IgD-negative memory B cell (primary cell): ENCODE measurements at regions not wholly inside any gene's neighbourhood (a gene's known extent, or its start where the extent isn't known, plus 50 kb on each side); places are given as distances from the start of the nearest gene placed in this dataset.

Experiments
- H3K27ac Mint-ChIP-seq, 3 donors: one replicate each; pipeline ENCODE4 v1.8.0; 2020 to 2022; ENCODE audit warnings: mild to moderate bottlenecking in 3 of 3, mixed read lengths in 3 of 3, moderate library complexity in 1 of 3
- H3K27me3 Mint-ChIP-seq: one replicate; pipeline ENCODE4 v1.8.0; 2021; ENCODE audit warnings: mixed read lengths
- H3K36me3 Mint-ChIP-seq: one replicate; pipeline ENCODE4 v1.8.0; 2020; ENCODE audit warnings: mild to moderate bottlenecking, mixed read lengths
- H3K4me1 Mint-ChIP-seq, 3 donors: one replicate each; pipeline ENCODE4 v1.8.0; 2020 to 2022; ENCODE audit warnings: mixed read lengths in 3 of 3, mild to moderate bottlenecking in 1 of 3
- H3K4me3 Mint-ChIP-seq, 4 donors: one replicate each; pipeline ENCODE4 v1.8.0; 2020 to 2022; ENCODE audit warnings: mild to moderate bottlenecking in 4 of 4, mixed read lengths in 4 of 4, moderate library complexity in 3 of 4
- H3K9me3 Mint-ChIP-seq, 3 donors: one replicate each; pipeline ENCODE4 v1.8.0; 2020 to 2021; ENCODE audit warnings: mixed read lengths in 3 of 3, mild to moderate bottlenecking in 1 of 3

DNA sequence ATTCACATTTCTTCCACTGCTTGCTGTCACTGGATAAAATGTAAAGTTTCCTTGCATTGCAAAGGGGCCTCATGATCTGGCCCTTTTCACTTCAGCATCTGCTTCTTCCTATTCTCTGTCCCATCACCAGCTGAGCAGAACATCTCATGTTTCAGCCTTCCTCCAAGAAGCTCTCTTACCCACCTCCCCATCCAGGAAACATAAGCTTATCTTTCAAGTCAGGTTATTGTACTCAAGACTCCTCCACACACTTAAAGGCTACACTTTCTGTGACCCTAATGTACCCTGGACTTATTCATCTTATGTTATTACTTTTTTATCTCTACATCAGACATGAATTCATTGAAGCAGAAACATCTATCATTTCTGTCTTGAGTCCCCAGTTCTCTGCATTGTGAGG is 230.5 kb downstream of the PMAIP1 start:
- Mint-ChIP-seq H3K4me1 (no peaks in the 10 kb centered on the region), H3K36me3 (no peaks in the 10 kb centered on the region), H3K27ac (no peak overlapping the region), H3K9me3 (peaks cover 0 to 4% (median 4%) of the 10 kb centered on the region in 3 donors), H3K27me3 (no peaks in the 10 kb centered on the region), H3K4me3 (no peak overlapping the region)

DNA sequence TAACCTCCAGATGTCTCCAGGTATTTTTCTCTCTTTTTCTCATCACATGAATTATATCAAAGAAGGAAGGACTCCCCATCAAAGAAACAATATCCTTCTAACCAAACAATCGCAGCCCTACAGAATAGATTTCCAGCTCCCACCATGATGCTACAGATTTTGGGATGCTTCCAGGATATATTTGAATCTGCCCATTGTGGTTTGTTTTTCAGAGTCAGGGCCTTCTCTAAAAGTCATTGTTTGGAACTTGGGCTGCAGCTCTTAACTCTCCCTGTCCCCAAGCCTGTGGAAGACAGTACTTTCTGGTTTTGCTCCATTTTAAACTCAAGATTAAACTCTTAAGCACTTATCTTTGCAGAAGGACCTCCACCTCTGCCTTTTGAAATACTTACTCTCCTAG is 223.2 kb downstream of the PMAIP1 start:
- no peaks in the 10 kb centered on the region for H3K4me1 Mint-ChIP-seq
- H3K27ac Mint-ChIP-seq, result no peak overlapping the region
- H3K27me3 Mint-ChIP-seq, result no peaks in the 10 kb centered on the region
- H3K36me3 Mint-ChIP-seq, result no peaks in the 10 kb centered on the region
- H3K9me3 Mint-ChIP-seq, result peaks cover 0 to 2% (median 0%) of the 10 kb centered on the region in 3 donors
- H3K4me3 Mint-ChIP-seq, result no peak overlapping the region

DNA sequence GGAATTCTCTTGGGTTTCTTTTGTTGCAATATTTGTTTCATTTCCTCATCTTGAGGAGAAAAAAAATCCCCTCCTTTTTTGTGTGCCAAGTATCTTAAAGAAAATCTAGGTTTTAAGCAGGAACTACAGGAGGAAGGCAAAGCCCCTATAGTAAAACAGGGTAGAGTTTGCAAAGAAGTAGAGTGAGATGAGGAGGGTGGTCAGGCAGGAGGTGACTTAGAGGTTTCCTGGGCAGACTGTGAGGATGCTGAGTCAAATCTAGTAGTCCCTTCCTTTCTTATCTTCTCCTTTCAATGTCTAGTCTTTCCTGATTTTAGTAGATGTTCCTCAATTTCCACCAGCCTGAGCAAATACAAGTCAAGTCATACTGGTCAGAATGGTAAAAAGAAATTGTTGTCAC is 222.5 kb downstream of the PMAIP1 start:
- Mint-ChIP-seq H3K27me3 (no peaks in the 10 kb centered on the region), H3K36me3 (no peaks in the 10 kb centered on the region), H3K4me3 (no peak overlapping the region), H3K27ac (no peak overlapping the region), H3K9me3 (peaks cover 0 to 2% (median 0%) of the 10 kb centered on the region in 3 donors), H3K4me1 (no peaks in the 10 kb centered on the region)

DNA sequence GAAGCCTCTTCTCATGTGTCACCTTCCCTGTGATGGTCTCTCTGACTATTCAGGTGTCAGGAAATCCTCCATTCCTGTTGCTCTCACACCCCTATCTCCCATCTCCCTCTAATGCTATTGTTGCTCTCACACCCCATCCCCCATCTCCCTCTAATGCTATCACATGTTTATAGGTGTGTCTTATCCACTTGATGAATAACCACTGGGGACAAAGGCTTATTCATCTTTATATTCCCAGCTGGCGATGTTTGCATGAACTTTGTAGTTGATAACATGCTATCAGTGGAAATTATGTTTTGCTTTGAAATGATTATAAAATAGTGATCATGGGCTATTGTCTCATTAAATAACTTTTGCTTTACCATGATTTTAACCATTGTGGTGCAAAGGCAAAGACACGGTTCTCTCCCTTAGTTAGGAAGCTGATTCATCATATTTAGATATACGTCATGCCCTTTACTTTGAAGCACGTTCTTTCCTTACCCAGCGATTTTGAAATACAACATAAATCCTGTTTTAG is 220.5 kb downstream of the PMAIP1 start:
- Mint-ChIP-seq H3K36me3 (no peaks in the 10 kb centered on the region), H3K4me1 (no peaks in the 10 kb centered on the region), H3K27me3 (peaks cover 3% of the 10 kb centered on the region), H3K27ac (no peak overlapping the region), H3K4me3 (no peak overlapping the region), H3K9me3 (peaks cover 0 to 2% (median 0%) of the 10 kb centered on the region in 3 donors)

DNA sequence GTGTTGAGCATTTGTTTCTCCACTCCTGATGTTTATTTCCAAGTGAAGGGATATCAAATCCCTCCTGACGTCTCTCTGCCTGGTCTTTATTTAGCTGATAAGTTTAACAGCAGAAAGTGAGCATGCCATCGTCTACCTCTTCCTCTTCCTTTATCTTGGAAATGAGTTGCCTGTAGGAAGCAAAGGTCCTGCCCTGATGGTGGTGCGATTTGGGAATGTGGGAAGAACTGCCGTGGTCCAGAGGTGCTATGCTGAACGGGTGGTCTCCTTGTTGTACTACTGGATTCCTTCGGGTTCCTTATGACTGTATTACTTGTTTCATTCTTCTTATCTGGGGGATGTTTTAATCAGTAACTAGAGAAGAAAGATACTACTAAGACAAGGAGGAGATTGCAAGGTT is 217.5 kb downstream of the PMAIP1 start:
- Mint-ChIP-seq H3K9me3 (peaks cover 0 to 2% (median 0%) of the 10 kb centered on the region in 3 donors), H3K27ac (no peak overlapping the region), H3K4me1 (no peaks in the 10 kb centered on the region), H3K4me3 (no peak overlapping the region), H3K27me3 (peaks cover 6% of the 10 kb centered on the region), H3K36me3 (peaks cover 2% of the 10 kb centered on the region)

DNA sequence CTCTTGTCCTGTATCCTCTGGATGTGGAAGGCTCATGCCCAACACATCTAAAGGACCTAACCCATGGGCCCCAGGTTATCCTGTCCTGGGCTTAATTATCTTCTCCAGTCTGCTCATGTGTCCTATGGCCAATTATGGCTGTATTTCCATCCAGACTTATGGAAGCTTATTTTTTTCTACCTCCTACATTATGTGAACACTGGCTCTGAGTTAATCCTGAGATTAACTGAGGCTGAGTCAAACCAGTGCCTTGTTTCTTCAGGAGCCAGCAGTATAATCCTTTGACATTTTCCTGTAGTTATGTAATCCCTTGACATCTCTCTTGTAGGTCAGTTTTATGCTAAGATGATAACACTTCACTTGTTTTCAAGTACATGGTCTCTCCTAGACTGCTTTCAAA is 213.6 kb downstream of the PMAIP1 start:
- Mint-ChIP-seq H3K4me1 (peaks cover 0 to 2% (median 0%) of the 10 kb centered on the region in 3 donors), H3K36me3 (peaks cover 2% of the 10 kb centered on the region), H3K9me3 (no peaks in the 10 kb centered on the region)

DNA sequence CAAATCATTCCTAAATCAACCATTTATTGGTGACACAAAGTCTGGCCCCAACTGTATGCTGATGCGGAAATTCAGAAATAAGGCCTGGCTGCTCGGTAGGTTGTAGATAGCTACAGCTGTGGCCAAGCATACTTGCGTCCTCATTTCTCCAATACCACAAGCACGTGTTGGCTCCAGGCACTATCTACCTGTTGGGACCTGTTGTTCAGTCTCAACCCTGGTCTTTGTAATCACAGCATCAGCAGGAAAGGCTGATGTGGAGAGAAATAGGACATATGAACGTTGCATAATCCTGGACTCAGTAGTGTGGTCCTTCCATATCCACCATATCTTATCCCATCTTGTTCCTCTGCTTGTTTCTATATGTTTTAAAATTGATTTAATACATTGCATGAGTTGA is 212.6 kb downstream of the PMAIP1 start:
- H3K27ac Mint-ChIP-seq, result no peak overlapping the region
- peaks cover 2% of the 10 kb centered on the region for H3K36me3 Mint-ChIP-seq

More for the DNA sequence above, 213.6 kb downstream of the PMAIP1 start:
- Mint-ChIP-seq H3K4me3 (no peak overlapping the region), H3K27me3 (peaks cover 6% of the 10 kb centered on the region), H3K27ac (no peak overlapping the region)

DNA sequence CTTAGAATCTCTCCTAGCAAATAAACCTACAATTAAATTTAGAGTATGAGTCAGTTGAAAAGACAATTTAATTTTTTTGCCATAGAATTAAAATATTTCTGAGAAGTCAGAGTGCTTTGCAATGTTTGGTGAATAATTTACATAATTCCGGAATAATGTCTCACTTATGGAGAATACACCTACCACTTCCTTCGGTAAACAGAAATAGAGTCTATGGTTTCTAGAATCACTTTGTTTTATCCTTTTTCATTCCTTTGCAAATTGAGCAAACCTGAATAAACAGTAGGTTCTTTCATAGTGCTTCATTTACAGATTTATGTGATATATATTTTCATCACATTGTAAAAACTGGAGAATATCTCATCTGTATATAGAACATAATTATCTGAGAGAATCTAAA is 211.7 kb downstream of the PMAIP1 start:
- Mint-ChIP-seq H3K4me3 (no peak overlapping the region), H3K27ac (no peak overlapping the region), H3K9me3 (no peaks in the 10 kb centered on the region), H3K4me1 (peaks cover 0 to 2% (median 0%) of the 10 kb centered on the region in 3 donors), H3K27me3 (peaks cover 6% of the 10 kb centered on the region), H3K36me3 (peaks cover 2% of the 10 kb centered on the region)

More for the DNA sequence above, 212.6 kb downstream of the PMAIP1 start:
- Mint-ChIP-seq H3K4me3 (no peak overlapping the region), H3K9me3 (no peaks in the 10 kb centered on the region), H3K4me1 (peaks cover 0 to 2% (median 0%) of the 10 kb centered on the region in 3 donors), H3K27me3 (peaks cover 6% of the 10 kb centered on the region)

DNA sequence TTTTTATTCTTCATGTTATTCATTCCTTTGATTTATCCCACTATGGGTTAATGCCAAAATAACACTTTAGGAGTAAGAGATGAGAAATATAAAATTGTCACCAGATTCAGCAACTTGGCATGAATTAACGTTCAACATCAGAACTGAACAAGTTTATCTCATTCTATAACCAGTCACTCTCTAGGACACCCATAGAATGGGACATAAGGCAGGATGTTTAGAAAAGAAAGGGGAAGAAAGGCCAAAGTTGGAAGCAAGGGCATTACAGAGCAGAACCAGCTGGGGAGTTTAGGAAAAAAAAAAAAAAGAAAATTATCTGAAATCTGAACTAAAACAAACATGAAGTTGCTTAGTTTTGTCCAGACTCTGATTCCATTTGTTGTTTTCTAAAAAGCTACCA is 211.0 kb downstream of the PMAIP1 start:
- Mint-ChIP-seq H3K36me3 (peaks cover 2% of the 10 kb centered on the region), H3K27me3 (peaks cover 3% of the 10 kb centered on the region), H3K4me3 (no peak overlapping the region), H3K4me1 (peaks cover 0 to 2% (median 0%) of the 10 kb centered on the region in 3 donors), H3K9me3 (no peaks in the 10 kb centered on the region), H3K27ac (no peak overlapping the region)

DNA sequence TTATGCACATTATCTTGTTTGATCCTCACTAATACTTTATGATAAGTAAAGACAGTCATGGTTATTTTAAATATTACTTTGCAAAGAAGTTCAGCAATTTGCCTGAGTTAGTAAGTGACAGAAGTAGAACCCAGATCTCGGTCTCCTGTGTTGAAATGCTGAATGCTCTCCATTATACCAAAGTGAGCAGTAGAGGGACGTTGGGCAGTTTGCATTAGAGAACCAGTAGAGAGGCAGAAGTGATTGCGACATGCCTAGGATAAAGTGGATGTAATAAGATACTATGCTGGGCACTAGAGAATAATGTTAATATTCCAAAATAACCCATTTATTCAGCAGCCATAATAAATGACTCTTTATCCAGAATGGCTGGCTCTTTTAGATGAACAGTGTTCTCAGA is 201.0 kb downstream of the PMAIP1 start:
- Mint-ChIP-seq H3K27ac (no peak overlapping the region), H3K36me3 (peaks cover 3% of the 10 kb centered on the region), H3K27me3 (no peaks in the 10 kb centered on the region), H3K4me1 (peaks cover 0 to 3% (median 1%) of the 10 kb centered on the region in 3 donors), H3K4me3 (no peak overlapping the region), H3K9me3 (no peaks in the 10 kb centered on the region)

DNA sequence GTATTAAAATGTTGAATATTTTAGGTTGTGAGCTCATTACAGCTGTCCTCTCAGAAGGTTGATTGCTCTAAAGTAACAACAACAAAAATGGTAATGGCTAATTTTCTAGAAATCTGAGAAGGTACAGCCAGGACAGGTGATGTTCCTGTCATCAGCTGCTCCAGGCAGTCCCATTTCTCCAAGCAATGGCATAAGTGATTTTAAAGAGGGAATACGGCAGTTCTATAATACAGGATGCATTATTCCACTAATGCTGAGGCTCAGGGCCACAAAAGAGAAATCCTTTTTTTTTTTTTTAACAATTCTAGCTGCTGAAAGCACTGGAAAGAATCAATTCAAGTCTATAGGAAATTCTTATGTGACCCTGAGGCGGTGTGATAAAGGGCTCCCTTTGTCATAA is 199.9 kb downstream of the PMAIP1 start:
- Mint-ChIP-seq H3K4me3 (no peak overlapping the region), H3K36me3 (peaks cover 3% of the 10 kb centered on the region), H3K4me1 (peaks cover 0 to 3% (median 1%) of the 10 kb centered on the region in 3 donors), H3K27me3 (no peaks in the 10 kb centered on the region), H3K9me3 (no peaks in the 10 kb centered on the region), H3K27ac (no peak overlapping the region)

DNA sequence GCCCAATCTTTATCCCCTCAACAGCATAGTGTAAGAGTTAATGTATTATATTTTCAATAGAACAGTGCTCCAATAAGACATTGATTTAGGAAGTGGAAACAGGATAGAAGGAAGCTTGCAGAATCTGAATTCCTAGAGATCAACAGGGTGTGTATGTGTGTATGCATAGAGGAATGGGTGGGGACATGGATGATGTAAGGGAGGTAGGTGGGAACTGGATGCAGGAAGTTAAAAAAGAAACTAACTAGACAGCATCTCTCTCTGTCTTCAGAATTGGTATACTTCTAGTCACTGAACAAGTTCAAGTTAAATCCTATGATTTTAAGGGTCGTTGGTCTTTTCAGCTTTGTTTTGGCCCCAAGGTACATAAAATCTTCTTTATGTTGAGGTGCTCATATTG is 196.6 kb downstream of the PMAIP1 start:
- Mint-ChIP-seq H3K4me3 (no peak overlapping the region), H3K9me3 (peaks cover 0 to 5% (median 3%) of the 10 kb centered on the region in 3 donors), H3K36me3 (no peaks in the 10 kb centered on the region), H3K27me3 (peaks cover 4% of the 10 kb centered on the region), H3K27ac (no peak overlapping the region), H3K4me1 (peaks cover 0 to 3% (median 1%) of the 10 kb centered on the region in 3 donors)

DNA sequence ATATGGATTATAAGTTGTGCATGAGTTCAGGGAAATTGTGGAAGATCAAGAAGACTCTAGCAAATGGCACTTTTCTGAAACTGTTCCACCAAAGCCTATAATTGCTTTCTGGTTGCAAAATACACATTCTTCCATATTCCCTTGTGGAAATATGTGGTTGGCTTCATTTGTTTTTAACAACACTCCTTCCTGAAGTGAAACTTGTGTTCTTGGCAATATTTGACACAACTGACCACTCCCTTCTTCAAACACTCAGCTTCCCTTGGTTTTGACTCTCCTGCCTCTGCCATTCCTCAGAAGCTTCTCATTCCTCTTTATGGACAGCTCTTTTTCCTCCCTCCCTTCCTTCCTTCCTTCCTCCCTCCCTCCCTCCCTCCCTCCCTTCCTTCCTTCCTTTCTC is 192.3 kb downstream of the PMAIP1 start:
- no peaks in the 10 kb centered on the region for H3K36me3 Mint-ChIP-seq
- H3K4me3 Mint-ChIP-seq, result no peak overlapping the region
- H3K4me1 Mint-ChIP-seq, result peaks cover 0 to 3% (median 0%) of the 10 kb centered on the region in 3 donors
- H3K27ac Mint-ChIP-seq, result no peak overlapping the region
- peaks cover 0 to 5% (median 3%) of the 10 kb centered on the region in 3 donors for H3K9me3 Mint-ChIP-seq
- peaks cover 10% of the 10 kb centered on the region for H3K27me3 Mint-ChIP-seq

DNA sequence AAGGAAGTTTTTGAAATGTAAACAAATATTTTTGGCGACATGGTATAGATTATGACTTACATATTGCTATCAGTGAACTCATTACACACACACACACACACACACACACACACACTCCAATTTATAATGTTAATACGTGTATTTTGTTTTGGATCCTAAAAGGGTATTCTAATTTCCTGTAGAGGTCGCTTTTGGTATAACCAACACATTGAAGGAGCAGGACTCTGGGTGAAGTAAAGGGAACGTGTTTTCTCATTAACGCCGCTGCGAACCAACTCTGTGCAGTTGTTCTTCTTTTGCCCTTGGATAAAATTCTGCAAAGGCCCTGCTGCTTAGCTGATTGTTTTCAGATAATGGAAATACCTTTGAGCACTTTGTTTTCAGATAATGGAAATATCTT is 190.4 kb downstream of the PMAIP1 start:
- Mint-ChIP-seq H3K27ac (no peak overlapping the region), H3K9me3 (peaks cover 0 to 5% (median 3%) of the 10 kb centered on the region in 3 donors), H3K36me3 (no peaks in the 10 kb centered on the region), H3K27me3 (peaks cover 14% of the 10 kb centered on the region), H3K4me1 (no peaks in the 10 kb centered on the region), H3K4me3 (no peak overlapping the region)

DNA sequence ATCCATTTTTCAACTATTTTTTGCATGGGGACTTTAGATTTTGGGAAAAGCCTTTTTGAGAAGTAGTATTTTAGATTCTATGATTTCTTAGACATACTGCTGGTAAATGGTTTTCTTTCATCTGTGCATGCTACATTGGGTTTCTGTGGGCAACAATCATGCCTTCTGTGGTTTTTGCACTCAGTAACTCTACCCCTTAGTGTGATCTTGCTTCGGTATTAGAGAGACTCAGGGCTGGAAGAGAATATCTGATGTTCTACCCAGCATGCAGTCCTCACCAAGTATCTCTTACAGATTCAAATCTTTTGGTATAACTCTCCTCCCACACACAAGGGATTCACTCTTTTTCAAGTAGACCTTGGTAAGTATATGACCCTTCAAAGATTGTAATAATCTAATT is 183.0 kb downstream of the PMAIP1 start:
- Mint-ChIP-seq H3K9me3 (no peaks in the 10 kb centered on the region), H3K4me1 (no peaks in the 10 kb centered on the region), H3K4me3 (no peak overlapping the region), H3K27ac (no peak overlapping the region), H3K36me3 (no peaks in the 10 kb centered on the region), H3K27me3 (peaks cover 4% of the 10 kb centered on the region)

DNA sequence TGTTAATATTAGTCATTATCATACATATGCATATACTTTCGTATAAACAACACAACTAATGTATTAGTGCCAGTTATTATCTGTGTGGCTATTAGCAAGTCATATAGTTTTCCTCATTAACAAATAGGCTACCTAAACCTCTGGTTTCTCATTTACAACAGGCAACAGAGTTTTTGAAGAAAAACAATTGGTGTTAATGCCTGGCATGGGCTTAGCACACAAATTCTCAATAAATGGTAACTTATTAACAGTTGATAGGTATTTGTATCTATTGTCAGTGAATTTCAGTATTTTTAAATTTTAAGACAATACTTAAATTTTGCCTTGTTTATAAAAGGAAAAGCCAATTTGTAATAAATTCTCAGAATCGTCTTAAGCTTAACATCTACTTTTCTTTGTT is 182.5 kb downstream of the PMAIP1 start:
- H3K27me3 Mint-ChIP-seq, result peaks cover 4% of the 10 kb centered on the region
- H3K9me3 Mint-ChIP-seq, result no peaks in the 10 kb centered on the region
- no peak overlapping the region for H3K27ac Mint-ChIP-seq
- H3K4me1 Mint-ChIP-seq, result no peaks in the 10 kb centered on the region
- no peaks in the 10 kb centered on the region for H3K36me3 Mint-ChIP-seq
- H3K4me3 Mint-ChIP-seq, result no peak overlapping the region
